HG03108 (cell line): ENCODE measurements at regions not wholly inside any gene's neighbourhood (a gene's known extent, or its start where the extent isn't known, plus 50 kb on each side); places are given as distances from the start of the nearest gene placed in this dataset.
"Not testable (repeated sequence)": the region's sequence is repeated elsewhere in the genome, so short reads cannot be mapped to it uniquely, and the experiment has no call there.

Experiments used
- ATAC-seq: cut with Tn5 transposase; IDR thresholded peaks from one replicate; pipeline ENCODE4 v1.9.1; 2021; ENCODE audit warnings: moderate library complexity; ENCODE audit not compliant: unreplicated experiment

DNA sequence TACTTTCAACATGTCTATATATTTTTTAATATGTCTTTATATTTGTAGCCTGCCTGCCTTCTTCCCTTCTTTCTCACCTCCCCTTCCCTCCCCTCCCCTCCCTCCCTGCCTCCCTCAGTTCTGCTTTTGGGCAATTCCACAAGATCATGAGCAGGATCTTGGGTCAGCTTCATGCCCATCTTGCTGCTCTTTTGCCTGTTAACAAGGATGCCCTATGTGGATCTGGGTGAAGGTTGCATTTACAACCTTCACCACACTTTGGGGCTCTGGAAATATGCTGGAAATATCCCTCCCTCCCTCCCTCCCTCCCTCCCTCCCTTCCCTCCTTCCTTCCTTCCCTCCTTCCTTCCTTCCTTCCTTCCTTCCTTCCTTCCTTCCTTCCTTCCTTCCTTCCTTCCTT, 334.1 kb upstream of the FAM98A start:
- no peak for ATAC-seq

- ATAC-seq = no peak
Observed at GRCh38 chr2:33931164-33931563, 332.1 kb upstream of the FAM98A start.

- peak; percentile 93 for ATAC-seq
Observed at GRCh38 chr2:33929467-33929866, 330.4 kb upstream of the FAM98A start.

DNA sequence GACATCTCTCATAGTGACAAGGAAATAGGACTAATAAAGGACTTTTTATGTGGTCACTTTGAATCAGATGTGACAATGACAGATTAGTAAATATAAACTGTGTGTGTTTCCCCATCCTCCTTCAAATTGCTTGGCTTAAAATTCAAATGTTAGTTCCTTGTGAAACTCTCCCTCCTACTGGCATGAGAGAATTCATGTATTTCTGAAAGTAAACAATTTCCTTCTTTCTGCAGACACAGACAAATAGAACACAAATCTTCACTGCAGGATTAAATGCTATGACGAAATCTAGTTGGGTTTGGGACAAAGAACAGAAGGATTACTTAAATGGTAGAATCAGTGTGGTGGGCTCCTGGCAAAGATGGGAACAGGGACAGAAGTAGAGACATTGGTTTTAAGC, 328.7 kb upstream of the FAM98A start:
- ATAC-seq = no peak

GRCh38 chr2:33925311-33925710, 326.2 kb upstream of the FAM98A start:
- no peak for ATAC-seq

GRCh38 chr2:33924586-33925169, 325.6 kb upstream of the FAM98A start:
- ATAC-seq = no peak

- no peak for ATAC-seq
Observed at GRCh38 chr2:33917252-33917651, 318.2 kb upstream of the FAM98A start.

GRCh38 chr2:33913071-33913616, 314.0 kb upstream of the FAM98A start:
- ATAC-seq = no peak

DNA sequence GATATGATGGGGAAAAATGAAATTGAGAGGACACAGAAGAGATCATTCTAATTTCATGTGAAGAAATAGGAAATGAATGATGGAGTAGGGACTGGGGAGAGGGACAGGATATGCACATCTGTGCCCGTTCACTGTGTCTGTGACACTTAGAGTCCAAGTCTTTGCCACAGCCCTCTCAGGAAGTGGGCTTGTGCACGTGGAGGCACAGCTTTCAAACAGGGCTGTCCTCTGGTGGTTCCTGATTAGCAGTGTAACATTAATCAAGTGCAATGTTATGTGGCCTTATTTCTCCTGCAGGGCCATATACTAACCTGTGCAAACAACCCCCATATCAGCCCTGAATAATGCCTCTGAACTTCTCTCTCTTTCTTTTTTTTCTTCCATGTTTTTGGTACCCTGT, 312.2 kb upstream of the FAM98A start:
- ATAC-seq = no peak

DNA sequence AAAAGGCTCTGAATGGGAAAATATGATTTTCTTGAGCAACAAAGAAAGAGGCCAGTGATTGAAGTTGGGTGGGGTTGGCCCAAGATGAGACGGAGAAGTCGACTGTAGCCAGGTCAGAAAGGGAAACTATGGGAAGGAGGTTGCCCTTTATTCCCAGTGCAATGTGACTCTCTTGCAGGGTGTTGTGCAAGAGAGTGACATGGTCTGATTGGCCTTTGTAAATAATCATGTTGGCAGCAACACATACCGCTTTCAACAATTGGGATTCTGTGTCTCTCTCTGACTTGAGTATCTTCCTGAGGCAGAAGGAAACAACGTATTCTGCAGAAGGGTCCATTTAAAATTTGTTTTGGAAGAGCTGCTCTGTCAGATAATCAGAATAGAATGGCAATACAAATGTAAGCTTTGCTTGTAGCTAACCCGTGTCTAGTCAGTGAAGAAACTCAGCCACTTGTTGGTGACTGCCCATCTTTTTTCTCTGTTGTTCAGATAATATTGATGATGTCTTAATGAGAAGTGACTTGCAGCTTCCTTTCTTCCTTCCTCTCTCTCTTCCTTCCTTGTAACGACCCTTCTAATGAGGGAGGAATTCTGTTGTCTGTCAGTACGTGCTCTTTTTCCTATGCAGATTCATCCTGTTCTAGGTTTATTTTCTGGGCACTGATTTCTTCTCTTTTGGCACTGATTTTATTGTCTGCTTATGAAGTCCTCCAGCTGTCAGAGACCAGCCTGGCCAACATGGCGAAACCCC, 311.0 kb upstream of the FAM98A start:
- ATAC-seq = no peak

- no peak for ATAC-seq
Observed at GRCh38 chr2:33907866-33908265, 308.8 kb upstream of the FAM98A start.

- not testable (repeated sequence) for ATAC-seq
Observed at GRCh38 chr2:33906129-33906528, 307.0 kb upstream of the FAM98A start.

DNA sequence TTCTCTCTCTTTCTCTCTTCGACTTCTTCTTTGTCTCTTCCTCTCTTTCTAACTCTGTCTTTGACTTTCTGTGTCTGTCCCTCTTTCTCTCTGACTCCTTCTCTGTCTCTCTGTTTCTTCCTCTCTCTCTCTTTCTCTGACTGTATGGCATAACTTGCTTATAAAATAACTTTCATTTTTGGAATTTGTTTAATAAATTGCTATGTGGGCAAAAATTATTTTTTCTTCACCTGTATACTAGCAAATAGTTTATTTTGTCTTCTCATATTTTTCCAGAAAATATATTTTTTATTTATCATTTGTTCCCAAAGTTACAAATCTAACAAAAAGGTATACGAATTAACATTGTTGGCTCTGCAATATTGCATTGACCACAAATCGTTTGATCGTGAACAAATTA, 305.7 kb upstream of the FAM98A start:
- ATAC-seq = no peak

DNA sequence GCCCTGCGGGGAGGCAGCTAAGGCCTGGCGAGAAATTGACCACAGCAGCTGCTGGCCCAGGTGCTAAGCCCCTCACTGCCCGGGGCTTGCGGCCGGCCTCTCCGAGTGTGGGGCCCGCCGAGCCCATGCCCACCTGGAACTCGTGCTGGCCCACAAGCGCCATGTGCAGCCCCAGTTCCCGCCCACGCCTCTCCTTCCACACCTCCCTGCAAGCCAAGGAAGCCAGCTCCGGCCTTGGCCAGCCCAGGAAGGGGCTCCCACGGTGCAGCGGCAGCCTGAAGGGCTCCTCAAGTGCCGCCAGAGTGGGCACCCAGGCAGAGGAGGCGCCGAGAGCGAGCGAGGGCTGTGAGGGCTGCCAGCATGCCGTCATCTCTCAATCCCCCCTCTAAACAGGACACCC, 304.6 kb upstream of the FAM98A start:
- no peak for ATAC-seq

- ATAC-seq = no peak
Observed at GRCh38 chr2:33903215-33903614, 304.1 kb upstream of the FAM98A start.

DNA sequence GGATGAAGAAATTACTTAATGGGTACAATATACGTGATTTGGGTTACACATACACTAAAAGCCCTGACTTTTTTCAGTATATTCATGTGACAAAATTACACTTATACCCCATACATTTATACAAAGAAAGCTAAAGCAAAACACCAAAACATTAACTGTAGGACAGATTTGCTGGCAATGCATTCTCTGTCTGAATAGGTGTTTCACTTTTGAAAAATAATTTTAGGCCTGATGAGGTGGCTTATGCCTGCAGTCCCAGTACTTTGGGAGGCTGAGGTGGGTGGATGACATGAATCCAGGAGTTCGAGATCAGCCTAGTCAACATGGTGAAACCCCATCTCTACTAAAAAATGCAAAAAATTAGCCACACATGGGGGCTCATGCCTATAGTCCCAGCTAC, 301.5 kb upstream of the FAM98A start:
- ATAC-seq = no peak

GRCh38 chr2:33897741-33898140, 298.6 kb upstream of the FAM98A start:
- no peak for ATAC-seq

DNA sequence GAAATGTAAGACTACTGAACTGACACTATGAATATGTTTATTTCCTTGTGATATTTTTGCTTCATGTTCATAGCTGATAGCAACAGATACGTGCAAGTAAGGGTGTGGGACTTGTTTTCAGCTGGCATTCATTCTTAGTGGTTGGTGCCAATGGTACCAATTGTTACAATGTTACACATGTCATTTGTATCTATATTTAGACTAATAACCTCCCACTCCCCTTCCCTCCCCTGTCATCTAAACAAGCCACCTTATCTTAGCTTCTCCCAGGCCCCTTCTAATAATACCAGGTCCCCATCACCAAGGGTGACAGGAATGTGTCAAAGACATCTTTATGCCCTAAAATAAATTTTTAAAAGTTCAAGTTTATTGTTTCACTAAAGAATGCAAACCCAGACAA, 294.7 kb upstream of the FAM98A start:
- ATAC-seq = no peak

GRCh38 chr2:33891616-33892015, 292.5 kb upstream of the FAM98A start:
- ATAC-seq = no peak

DNA sequence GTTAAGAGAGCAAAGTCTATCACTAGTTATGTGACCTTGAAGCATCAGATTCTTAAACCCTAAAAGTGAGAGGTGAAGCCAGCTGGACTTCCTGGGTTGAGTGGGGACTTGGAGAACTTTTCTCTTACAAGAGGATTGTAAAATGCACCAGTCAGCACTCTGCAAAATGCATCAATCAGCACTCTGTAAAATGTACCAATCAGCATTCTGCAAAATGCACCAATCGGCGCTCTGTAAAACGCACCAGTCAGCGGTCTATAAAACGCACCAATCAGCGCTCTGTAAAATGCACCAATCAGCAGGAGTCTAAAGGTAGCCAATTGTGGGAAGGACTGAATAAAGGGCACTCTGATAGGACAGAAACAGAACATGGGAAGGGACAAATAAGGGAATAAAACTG, 291.6 kb upstream of the FAM98A start:
- ATAC-seq = no peak

GRCh38 chr2:33877348-33878016, 278.4 kb upstream of the FAM98A start:
- no peak for ATAC-seq

DNA sequence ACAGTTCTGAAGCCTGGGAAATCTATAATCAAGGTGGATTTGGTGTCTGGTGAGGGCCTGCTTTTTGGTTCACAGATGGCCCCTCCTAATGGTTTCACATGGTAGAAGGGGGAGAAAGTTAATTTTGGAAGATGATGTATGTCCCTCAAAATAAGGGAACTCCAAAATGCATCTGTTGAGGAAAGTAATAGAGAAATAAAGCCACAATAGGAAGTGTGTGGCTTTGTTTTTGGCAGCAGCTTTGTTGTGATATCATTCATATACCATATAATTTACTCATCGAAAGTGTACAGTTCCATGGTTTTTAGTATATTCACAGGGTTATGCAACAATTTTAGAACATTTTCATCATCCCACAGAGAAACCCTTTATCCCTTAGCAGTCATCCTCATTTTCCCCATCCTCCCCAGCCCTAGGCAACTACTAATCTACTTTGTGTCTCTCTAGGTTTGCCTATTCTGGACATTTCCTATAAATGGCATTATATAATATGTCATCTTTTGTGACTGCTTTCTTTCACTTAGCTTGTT, 274.0 kb upstream of the FAM98A start:
- ATAC-seq = no peak
